ENCODE measurements at regions not wholly inside any gene's neighbourhood (a gene's known extent, or its start where the extent isn't known, plus 50 kb on each side); places are given as distances from the start of the nearest gene placed in this dataset.

DNA sequence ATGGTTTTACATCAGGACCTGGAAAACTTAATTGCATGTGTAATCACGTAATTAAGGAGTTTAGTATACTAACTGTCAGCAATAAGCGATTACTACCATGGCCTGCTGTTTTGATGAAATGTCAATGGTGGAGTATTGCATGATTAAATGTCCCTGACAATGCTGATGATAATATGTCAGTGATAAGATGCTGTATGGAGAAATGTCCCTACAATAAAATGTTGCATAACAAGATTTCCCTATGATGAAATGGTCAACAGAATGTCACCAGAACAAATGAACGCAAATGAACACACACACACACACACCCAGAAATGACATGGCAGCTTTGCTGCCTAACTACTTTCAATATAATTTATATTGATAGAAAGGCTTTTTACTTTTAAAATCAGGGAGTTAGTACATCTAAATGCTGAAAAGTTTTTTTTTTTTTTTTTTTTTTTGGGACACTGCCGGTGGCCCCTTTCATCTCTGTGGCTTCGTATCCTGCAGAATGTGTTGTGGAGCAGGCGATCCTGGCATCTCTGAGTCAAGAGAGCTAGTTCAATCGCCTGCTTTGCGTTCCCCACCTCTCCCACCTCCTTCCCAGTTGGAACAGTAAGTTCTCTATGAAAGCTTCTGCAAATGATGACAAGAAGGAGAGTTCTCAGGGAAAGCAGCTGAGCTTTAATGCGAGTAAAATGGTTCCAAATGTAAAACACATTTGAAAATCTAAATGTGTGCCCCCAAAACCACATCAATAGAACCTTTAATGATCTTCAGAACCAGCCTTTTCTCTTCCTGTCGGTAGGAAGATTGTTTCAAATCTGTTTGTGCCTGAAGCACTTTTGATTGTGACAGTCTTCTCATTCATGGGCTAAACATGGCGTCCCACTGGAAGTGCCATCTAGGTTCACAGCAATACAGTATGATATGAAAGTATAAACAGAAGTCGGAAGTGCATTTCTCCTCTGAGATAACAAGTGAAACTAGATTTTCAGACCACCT is 170.1 kb upstream of the GBE1 start:
- TF ChIP-seq EZH2 (IDR thresholded peaks at IDR 0.05) (no peak), POLR2AphosphoS5 (IDR thresholded peaks at IDR 0.05; ENCODE audit: borderline replicate concordance, low read depth, low read length) (no peak), FOXP2 (optimal IDR thresholded peaks at IDR 0.05; ENCODE audit: control extremely low read depth, extremely low read length, insufficient read depth) (no peak)

Measured in SK-N-MC (cell line).